PFSK-1 (cell line): ENCODE measurements at regions not wholly inside any gene's neighbourhood (a gene's known extent, or its start where the extent isn't known, plus 50 kb on each side); places are given as distances from the start of the nearest gene placed in this dataset.

Source experiments
- FOXP2 ChIP-seq: optimal IDR thresholded peaks from 2 replicates; pipeline ENCODE3; 2011; ENCODE audit warnings: borderline replicate concordance, control low read depth, inconsistent platforms; ENCODE audit not compliant: insufficient read depth; ENCODE audit errors: extremely low read length, extremely low read depth
- POLR2AphosphoS5 ChIP-seq: IDR thresholded peaks from 2 replicates; pipeline ENCODE4 v1.6.1; 2012; ENCODE audit warnings: low read depth, mild to moderate bottlenecking, control low read depth, low read length, moderate library complexity
- REST ChIP-seq, 2 experiments: IDR thresholded peaks; 2 replicates each; pipeline versions ENCODE4 v1.6.1 to v1.8.0; 2011 to 2012; ENCODE audit warnings: low read depth in 2 of 2, low read length in 2 of 2, control low read depth in 1 of 2, inconsistent platforms in 1 of 2, mild to moderate bottlenecking in 1 of 2, moderate library complexity in 1 of 2; ENCODE audit not compliant: insufficient read depth in 1 of 2
- SIN3A ChIP-seq: IDR thresholded peaks from 2 replicates; pipeline ENCODE4 v1.6.1; 2012; ENCODE audit warnings: mild to moderate bottlenecking, low read length, moderate library complexity, borderline replicate concordance; ENCODE audit not compliant: insufficient read depth
- TAF1 ChIP-seq: IDR thresholded peaks from 2 replicates; pipeline ENCODE4 v1.6.1; 2012; ENCODE audit warnings: low read length, control low read depth, borderline replicate concordance; ENCODE audit not compliant: insufficient read depth

GRCh38 chr16:73753931-73754330 lies 542.7 kb upstream of the PSMD7 start:
- TF ChIP-seq FOXP2 (no peak), REST (IDR thresholded peaks at IDR 0.05; ENCODE audit: insufficient read depth in 1 of 2, low read depth in 2 of 2, low read length in 2 of 2) (no peak), POLR2AphosphoS5 (no peak), TAF1 (no peak), SIN3A (no peak)

GRCh38 chr16:73750639-73751038 lies 546.0 kb upstream of the PSMD7 start:
- no peak for TF ChIP-seq POLR2AphosphoS5
- no peak for TF ChIP-seq SIN3A
- no peak for TF ChIP-seq TAF1
- TF ChIP-seq FOXP2 = no peak
- no peak for TF ChIP-seq REST (IDR thresholded peaks at IDR 0.05; ENCODE audit: insufficient read depth in 1 of 2, low read depth in 2 of 2, low read length in 2 of 2)

GRCh38 chr16:73747328-73747727 lies 549.3 kb upstream of the PSMD7 start:
- TF ChIP-seq FOXP2 (no peak), TAF1 (no peak), POLR2AphosphoS5 (no peak), SIN3A (no peak), REST (IDR thresholded peaks at IDR 0.05; ENCODE audit: insufficient read depth in 1 of 2, low read depth in 2 of 2, low read length in 2 of 2) (no peak)

- TF ChIP-seq FOXP2 (no peak), POLR2AphosphoS5 (no peak), TAF1 (no peak), REST (IDR thresholded peaks at IDR 0.05; ENCODE audit: insufficient read depth in 1 of 2, low read depth in 2 of 2, low read length in 2 of 2) (no peak), SIN3A (no peak)
Measured at GRCh38 chr16:73746554-73746953, 550.1 kb upstream of the PSMD7 start.

GRCh38 chr16:73743665-73744496 lies 552.7 kb upstream of the PSMD7 start:
- TF ChIP-seq TAF1 (no peak), SIN3A (no peak), POLR2AphosphoS5 (no peak), REST (IDR thresholded peaks at IDR 0.05; ENCODE audit: insufficient read depth in 1 of 2, low read depth in 2 of 2, low read length in 2 of 2) (no peak), FOXP2 (no peak)
